Stimulated activated memory B cell treated with anti-CD40 and anti-IgM and Interleukin-4, amounts not matched to agents 10 μg/mL and 1 μg/mL and 100 μg/mL, for 72 hours (primary cell): ENCODE measurements at regions not wholly inside any gene's neighbourhood (a gene's known extent, or its start where the extent isn't known, plus 50 kb on each side); places are given as distances from the start of the nearest gene placed in this dataset.
"Not testable (repeated sequence)": the region's sequence is repeated elsewhere in the genome, so short reads cannot be mapped to it uniquely, and the experiment has no call there.

Source experiments
- ATAC-seq: fragments of 150-1000 bp; cut with Tn5 transposase; 2 replicates; pipeline ENCODE4 v1.10.0; 2021
- H3K27ac Mint-ChIP-seq: one replicate; pipeline ENCODE4 v1.8.0; 2022; ENCODE audit warnings: mild to moderate bottlenecking, mixed read lengths
- H3K27me3 Mint-ChIP-seq: one replicate; pipeline ENCODE4 v1.8.0; 2022; ENCODE audit warnings: mixed read lengths
- H3K36me3 Mint-ChIP-seq: one replicate; pipeline ENCODE4 v1.8.0; 2022; ENCODE audit warnings: mixed read lengths
- H3K4me1 Mint-ChIP-seq: one replicate; pipeline ENCODE4 v1.8.0; 2022; ENCODE audit warnings: mixed read lengths
- H3K4me3 Mint-ChIP-seq: one replicate; pipeline ENCODE4 v1.8.0; 2022; ENCODE audit warnings: mild to moderate bottlenecking, moderate library complexity, mixed read lengths
- H3K9me3 Mint-ChIP-seq: one replicate; pipeline ENCODE4 v1.8.0; 2022; ENCODE audit warnings: mixed read lengths

GRCh38 chr5:117182104-117182503 is 607.5 kb upstream of the SEMA6A start:
- ATAC-seq: no peak
- Mint-ChIP-seq H3K36me3 (no peaks in the 10 kb centered on the region), H3K9me3 (no peaks in the 10 kb centered on the region), H3K4me1 (no peaks in the 10 kb centered on the region), H3K4me3 (no peak overlapping the region), H3K27ac (no peak overlapping the region), H3K27me3 (no peaks in the 10 kb centered on the region)

GRCh38 chr5:117177302-117177701 is 602.7 kb upstream of the SEMA6A start:
- Mint-ChIP-seq H3K9me3 (no peaks in the 10 kb centered on the region), H3K36me3 (no peaks in the 10 kb centered on the region), H3K27me3 (no peaks in the 10 kb centered on the region), H3K4me3 (no peak overlapping the region), H3K4me1 (no peaks in the 10 kb centered on the region), H3K27ac (no peak overlapping the region)
- no peak for ATAC-seq

GRCh38 chr5:117165068-117165467 is 590.4 kb upstream of the SEMA6A start:
- Mint-ChIP-seq H3K4me3 (no peak overlapping the region), H3K9me3 (peaks cover 2% of the 10 kb centered on the region), H3K4me1 (no peaks in the 10 kb centered on the region), H3K27ac (no peak overlapping the region), H3K36me3 (no peaks in the 10 kb centered on the region), H3K27me3 (no peaks in the 10 kb centered on the region)
- no peak for ATAC-seq

GRCh38 chr5:117161718-117162335 is 587.2 kb upstream of the SEMA6A start:
- ATAC-seq: no peak
- Mint-ChIP-seq H3K4me1 (no peaks in the 10 kb centered on the region), H3K36me3 (no peaks in the 10 kb centered on the region), H3K27ac (no peak overlapping the region), H3K4me3 (no peak overlapping the region), H3K9me3 (no peaks in the 10 kb centered on the region), H3K27me3 (no peaks in the 10 kb centered on the region)

GRCh38 chr5:117160391-117160790 is 585.8 kb upstream of the SEMA6A start:
- H3K9me3 Mint-ChIP-seq: no peaks in the 10 kb centered on the region
- H3K4me3 Mint-ChIP-seq: no peak overlapping the region
- no peaks in the 10 kb centered on the region for H3K4me1 Mint-ChIP-seq
- H3K27me3 Mint-ChIP-seq: no peaks in the 10 kb centered on the region
- H3K36me3 Mint-ChIP-seq: no peaks in the 10 kb centered on the region
- ATAC-seq: no peak
- no peak overlapping the region for H3K27ac Mint-ChIP-seq

GRCh38 chr5:117149312-117149711 is 574.7 kb upstream of the SEMA6A start:
- Mint-ChIP-seq H3K4me3 (no peak overlapping the region), H3K9me3 (peaks cover 3% of the 10 kb centered on the region), H3K27ac (no peak overlapping the region), H3K27me3 (no peaks in the 10 kb centered on the region), H3K36me3 (no peaks in the 10 kb centered on the region), H3K4me1 (no peaks in the 10 kb centered on the region)
- no peak for ATAC-seq

- no peaks in the 10 kb centered on the region for H3K4me1 Mint-ChIP-seq
- no peaks in the 10 kb centered on the region for H3K27me3 Mint-ChIP-seq
- H3K27ac Mint-ChIP-seq: no peak overlapping the region
- no peak for ATAC-seq
- peaks cover 5% of the 10 kb centered on the region for H3K9me3 Mint-ChIP-seq
- H3K36me3 Mint-ChIP-seq: no peaks in the 10 kb centered on the region
- H3K4me3 Mint-ChIP-seq: no peak overlapping the region
These were observed 569.5 kb upstream of the SEMA6A start for GRCh38 chr5:117144086-117144485.

- H3K4me1 Mint-ChIP-seq: no peaks in the 10 kb centered on the region
- no peak overlapping the region for H3K27ac Mint-ChIP-seq
- H3K4me3 Mint-ChIP-seq: no peak overlapping the region
- ATAC-seq: no peak
- no peaks in the 10 kb centered on the region for H3K27me3 Mint-ChIP-seq
- no peaks in the 10 kb centered on the region for H3K36me3 Mint-ChIP-seq
- H3K9me3 Mint-ChIP-seq: peaks cover 5% of the 10 kb centered on the region
These were observed 568.8 kb upstream of the SEMA6A start for GRCh38 chr5:117143406-117143805.

- no peak for ATAC-seq
- no peak overlapping the region for H3K4me3 Mint-ChIP-seq
- no peaks in the 10 kb centered on the region for H3K27me3 Mint-ChIP-seq
- no peaks in the 10 kb centered on the region for H3K4me1 Mint-ChIP-seq
- no peak overlapping the region for H3K27ac Mint-ChIP-seq
- peaks cover 2% of the 10 kb centered on the region for H3K9me3 Mint-ChIP-seq
- no peaks in the 10 kb centered on the region for H3K36me3 Mint-ChIP-seq
These were observed 563.9 kb upstream of the SEMA6A start for GRCh38 chr5:117138523-117138922.

- no peak for ATAC-seq
- H3K27me3 Mint-ChIP-seq: no peaks in the 10 kb centered on the region
- no peaks in the 10 kb centered on the region for H3K36me3 Mint-ChIP-seq
- H3K27ac Mint-ChIP-seq: no peak overlapping the region
- H3K4me3 Mint-ChIP-seq: no peak overlapping the region
- H3K4me1 Mint-ChIP-seq: no peaks in the 10 kb centered on the region
- peaks cover under 1% of the 10 kb centered on the region for H3K9me3 Mint-ChIP-seq
These were observed 561.2 kb upstream of the SEMA6A start for GRCh38 chr5:117135851-117136250.

GRCh38 chr5:117133198-117133597 is 558.6 kb upstream of the SEMA6A start:
- Mint-ChIP-seq H3K4me3 (no peak overlapping the region), H3K27ac (no peak overlapping the region), H3K9me3 (no peaks in the 10 kb centered on the region), H3K36me3 (no peaks in the 10 kb centered on the region), H3K27me3 (no peaks in the 10 kb centered on the region), H3K4me1 (no peaks in the 10 kb centered on the region)
- ATAC-seq: no peak

GRCh38 chr5:117131876-117132275 is 557.3 kb upstream of the SEMA6A start:
- ATAC-seq: no peak
- H3K36me3 Mint-ChIP-seq: no peaks in the 10 kb centered on the region
- H3K4me3 Mint-ChIP-seq: no peak overlapping the region
- H3K27me3 Mint-ChIP-seq: no peaks in the 10 kb centered on the region
- peaks cover 3% of the 10 kb centered on the region for H3K9me3 Mint-ChIP-seq
- H3K27ac Mint-ChIP-seq: no peak overlapping the region
- no peaks in the 10 kb centered on the region for H3K4me1 Mint-ChIP-seq

GRCh38 chr5:117131048-117131679 is 556.5 kb upstream of the SEMA6A start:
- no peak overlapping the region for H3K4me3 Mint-ChIP-seq
- H3K36me3 Mint-ChIP-seq: no peaks in the 10 kb centered on the region
- no peaks in the 10 kb centered on the region for H3K27me3 Mint-ChIP-seq
- no peak for ATAC-seq
- H3K4me1 Mint-ChIP-seq: no peaks in the 10 kb centered on the region
- peaks cover 3% of the 10 kb centered on the region for H3K9me3 Mint-ChIP-seq
- H3K27ac Mint-ChIP-seq: no peak overlapping the region

- no peaks in the 10 kb centered on the region for H3K36me3 Mint-ChIP-seq
- ATAC-seq: no peak
- H3K27ac Mint-ChIP-seq: no peak overlapping the region
- no peak overlapping the region for H3K4me3 Mint-ChIP-seq
- no peaks in the 10 kb centered on the region for H3K27me3 Mint-ChIP-seq
- H3K9me3 Mint-ChIP-seq: peaks cover 9% of the 10 kb centered on the region
- no peaks in the 10 kb centered on the region for H3K4me1 Mint-ChIP-seq
These were observed 543.9 kb upstream of the SEMA6A start for GRCh38 chr5:117118499-117118898.

GRCh38 chr5:117117314-117117713 is 542.7 kb upstream of the SEMA6A start:
- H3K36me3 Mint-ChIP-seq, H3K4me1 Mint-ChIP-seq, H3K27me3 Mint-ChIP-seq, H3K27ac Mint-ChIP-seq, ATAC-seq, H3K4me3 Mint-ChIP-seq, H3K9me3 Mint-ChIP-seq: not testable (repeated sequence)

GRCh38 chr5:117110548-117110947 is 535.9 kb upstream of the SEMA6A start:
- H3K4me3 Mint-ChIP-seq: no peak overlapping the region
- H3K27me3 Mint-ChIP-seq: no peaks in the 10 kb centered on the region
- H3K4me1 Mint-ChIP-seq: no peaks in the 10 kb centered on the region
- no peak overlapping the region for H3K27ac Mint-ChIP-seq
- H3K9me3 Mint-ChIP-seq: peaks cover 7% of the 10 kb centered on the region
- no peak for ATAC-seq
- no peaks in the 10 kb centered on the region for H3K36me3 Mint-ChIP-seq
